PC-3 (cell line): ENCODE measurements at regions not wholly inside any gene's neighbourhood (a gene's known extent, or its start where the extent isn't known, plus 50 kb on each side); places are given as distances from the start of the nearest gene placed in this dataset.
"Not testable (repeated sequence)": the region's sequence is repeated elsewhere in the genome, so short reads cannot be mapped to it uniquely, and the experiment has no call there.

Experiments used
- ATAC-seq: fragments of 200-7000 bp; cut with Tn5 transposase; 2 replicates; pipeline ENCODE4 v1.9.1; 2020; ENCODE audit warnings: mild to moderate bottlenecking, moderate library complexity
- BruUV-seq: library from RNA; stranded (reverse); fragments of 400-500 nt; replicated peaks from 2 replicates; lab custom pipeline; 2021; lab: Mats Ljungman, UMichigan
- CTCF ChIA-PET: fragments of 300-600 bp; sonication (Branson Sonifier 250); formaldehyde crosslinking; loops from one replicate; lab custom pipeline; 2022; ENCODE audit warnings: antibody characterized with exemption; lab: Charles Lee
- POLR2A ChIA-PET: fragments of 300-600 bp; sonication (Branson Sonifier 250); formaldehyde crosslinking; loops from one replicate; lab custom pipeline; 2022; ENCODE audit warnings: antibody characterized with exemption; ENCODE audit not compliant: unreplicated experiment; lab: Charles Lee
- DNase-seq: peaks from one replicate; pipeline ENCODE4 v3.0.0-alpha.2; 2015
- H2AFZ ChIP-seq: fragments of 300-600 bp; sonication (generic); 2 replicates; pipeline ENCODE4 v1.6.0; 2016; ENCODE audit warnings: antibody characterized with exemption, low read length
- H3F3A ChIP-seq: fragments of 300-600 bp; sonication (generic); one replicate; pipeline ENCODE4 v1.6.0; 2017; ENCODE audit warnings: antibody characterized with exemption, low read length, control low read depth, mild to moderate bottlenecking; ENCODE audit not compliant: unreplicated experiment
- H3K27ac ChIP-seq: fragments of 300-600 bp; sonication (generic); 2 replicates; pipeline ENCODE4 v1.5.1; 2016; ENCODE audit warnings: mild to moderate bottlenecking, low read length
- H3K27me3 ChIP-seq: fragments of 300-600 bp; sonication (generic); 2 replicates; pipeline ENCODE4 v1.6.1; 2016; ENCODE audit warnings: low read length, mixed read lengths
- H3K36me3 ChIP-seq: fragments of 300-600 bp; sonication (generic); 2 replicates; pipeline ENCODE4 v1.6.1; 2016; ENCODE audit warnings: low read depth, mixed run types, low read length, mixed read lengths
- H3K4me1 ChIP-seq: fragments of 300-600 bp; sonication (generic); 2 replicates; pipeline ENCODE4 v1.5.1; 2016; ENCODE audit warnings: low read length; ENCODE audit not compliant: insufficient read depth
- H3K4me2 ChIP-seq: fragments of 300-600 bp; sonication (generic); 2 replicates; pipeline ENCODE4 v1.6.0; 2016; ENCODE audit warnings: low read length
- H3K4me3 ChIP-seq: fragments of 300-600 bp; sonication (generic); 2 replicates; pipeline ENCODE4 v1.5.1; 2016; ENCODE audit warnings: mild to moderate bottlenecking, low read length, mixed read lengths
- H3K79me2 ChIP-seq: fragments of 300-600 bp; sonication (generic); 2 replicates; pipeline ENCODE4 v1.6.1; 2017; ENCODE audit warnings: low read length, mixed read lengths
- H3K9ac ChIP-seq: fragments of 300-600 bp; sonication (generic); 2 replicates; pipeline ENCODE4 v1.6.0; 2016; ENCODE audit warnings: mild to moderate bottlenecking, low read length
- H3K9me2 ChIP-seq: fragments of 300-600 bp; sonication (generic); replicated peaks from 2 replicates; pipeline ENCODE4 v1.6.1; 2016; ENCODE audit warnings: mixed run types, low read length, mixed read lengths
- H3K9me3 ChIP-seq: fragments of 300-600 bp; sonication (generic); 2 replicates; pipeline ENCODE4 v1.6.1; 2016; ENCODE audit warnings: low read length, mixed read lengths
- H4K20me1 ChIP-seq: fragments of 300-600 bp; sonication (generic); 2 replicates; pipeline ENCODE4 v1.6.1; 2016; ENCODE audit warnings: low read length, mixed read lengths
- intact Hi-C: fragments of 100-400 bp; cut with micrococcal nuclease; formaldehyde crosslinking; loops from 2 replicates; pipeline ENCODE4 v1.9.0; 2023

DNA sequence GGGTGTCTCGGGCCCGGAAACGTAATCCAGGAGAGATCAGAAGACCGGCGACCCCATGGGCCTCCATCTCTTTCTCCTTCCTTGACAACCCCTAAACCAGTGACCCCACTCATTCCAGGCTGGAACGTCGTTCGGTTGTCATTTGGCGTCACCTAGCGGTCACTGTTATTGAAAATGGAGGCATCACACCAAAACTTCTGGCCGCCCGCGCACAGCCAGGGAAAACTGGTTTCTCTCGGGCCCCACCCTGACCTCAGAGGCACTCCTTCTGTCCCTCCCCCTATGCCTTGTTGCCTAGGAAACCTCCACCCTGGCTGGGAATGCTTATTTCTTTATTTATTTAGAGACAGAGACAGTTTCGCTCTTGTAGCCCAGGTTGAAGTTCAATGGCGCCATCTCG lies 2327.3 kb upstream of the TPTE start:
- intact Hi-C loops, H3K4me2 ChIP-seq, H3K27ac ChIP-seq, DNase-seq, H3K4me3 ChIP-seq, POLR2A ChIA-PET, H3K9me2 ChIP-seq, H3K4me1 ChIP-seq, H3F3A ChIP-seq, H3K9me3 ChIP-seq, H3K79me2 ChIP-seq, H2AFZ ChIP-seq, H4K20me1 ChIP-seq, H3K27me3 ChIP-seq, H3K9ac ChIP-seq, CTCF ChIA-PET, BruUV-seq, H3K36me3 ChIP-seq: not testable (repeated sequence)
- peak; percentile 80 for ATAC-seq

DNA sequence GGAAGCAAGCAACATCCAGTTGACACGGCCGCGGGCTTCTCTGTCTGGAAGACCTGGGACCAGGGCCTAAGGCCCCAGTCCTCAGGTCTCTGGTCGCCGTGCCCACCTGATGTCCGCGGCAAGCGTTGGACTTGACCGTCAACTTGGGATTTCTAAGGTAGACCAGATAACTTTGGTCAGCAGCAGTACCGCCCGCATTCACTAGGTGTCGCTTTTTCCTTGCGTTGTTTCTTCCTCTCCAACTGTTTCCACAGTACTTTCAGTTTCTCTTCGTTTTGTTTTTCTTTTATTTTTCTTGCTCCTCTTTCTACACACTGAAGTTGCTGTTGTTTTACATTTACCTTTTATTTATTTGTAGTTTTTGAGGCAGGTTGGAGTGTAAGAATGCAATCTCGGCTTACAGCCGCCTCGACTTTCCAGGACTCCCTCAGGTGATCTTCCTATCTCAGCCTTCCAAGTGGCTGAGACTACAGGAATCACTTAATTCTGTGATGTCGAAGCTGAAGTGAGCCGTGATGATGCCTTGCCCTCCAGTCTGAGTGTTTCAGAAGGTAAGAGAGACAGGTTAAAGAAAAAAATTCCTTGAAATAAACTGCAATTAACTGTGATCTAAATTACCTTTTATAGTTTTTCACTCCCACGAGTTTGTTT lies 2323.9 kb upstream of the TPTE start:
- BruUV-seq, CTCF ChIA-PET, POLR2A ChIA-PET: not testable (repeated sequence)

DNA sequence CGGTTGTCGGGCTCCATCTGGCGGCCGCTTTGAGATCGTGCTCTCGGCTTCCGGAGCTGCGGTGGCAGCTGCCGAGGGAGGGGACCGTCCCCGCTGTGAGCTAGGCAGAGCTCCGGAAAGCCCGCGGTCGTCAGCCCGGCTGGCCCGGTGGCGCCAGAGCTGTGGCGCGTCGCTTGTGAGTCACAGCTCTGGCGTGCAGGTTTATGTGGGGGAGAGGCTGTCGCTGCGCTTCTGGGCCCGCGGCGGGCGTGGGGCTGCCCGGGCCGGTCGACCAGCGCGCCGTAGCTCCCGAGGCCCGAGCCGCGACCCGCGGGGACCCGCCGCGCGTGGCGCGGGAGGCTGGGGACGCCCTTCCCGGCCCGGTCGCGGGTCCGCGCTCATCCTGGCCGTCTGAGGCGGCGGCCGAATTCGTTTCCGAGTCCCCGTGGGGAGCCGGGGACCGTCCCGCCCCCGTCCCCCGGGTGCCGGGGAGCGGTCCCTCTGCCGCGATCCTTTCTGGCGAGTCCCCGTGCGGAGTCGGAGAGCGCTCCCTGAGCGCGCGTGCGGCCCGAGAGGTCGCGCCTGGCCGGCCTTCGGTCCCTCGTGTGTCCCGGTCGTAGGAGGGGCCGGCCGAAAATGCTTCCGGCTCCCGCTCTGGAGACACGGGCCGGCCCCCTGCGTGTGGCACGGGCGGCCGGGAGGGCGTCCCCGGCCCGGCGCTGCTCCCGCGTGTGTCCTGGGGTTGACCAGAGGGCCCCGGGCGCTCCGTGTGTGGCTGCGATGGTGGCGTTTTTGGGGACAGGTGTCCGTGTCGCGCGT lies 2316.1 kb upstream of the TPTE start:
- H3K79me2 ChIP-seq, H3K27ac ChIP-seq, BruUV-seq, intact Hi-C loops, H3K9ac ChIP-seq, H2AFZ ChIP-seq, H3F3A ChIP-seq, H3K27me3 ChIP-seq, H3K4me3 ChIP-seq, CTCF ChIA-PET, POLR2A ChIA-PET, H4K20me1 ChIP-seq, DNase-seq, H3K9me3 ChIP-seq, H3K9me2 ChIP-seq, H3K4me2 ChIP-seq, H3K4me1 ChIP-seq, H3K36me3 ChIP-seq: not testable (repeated sequence)
- peak; percentile 99 for ATAC-seq

More for the DNA sequence above, 2323.9 kb upstream of the TPTE start:
- H3K9me2 ChIP-seq, H3K36me3 ChIP-seq, H3K9me3 ChIP-seq, DNase-seq, H3K27ac ChIP-seq, H3K4me3 ChIP-seq, H3K27me3 ChIP-seq, H3K4me1 ChIP-seq, H3K79me2 ChIP-seq, H2AFZ ChIP-seq, H3K9ac ChIP-seq, H3F3A ChIP-seq, intact Hi-C loops, H4K20me1 ChIP-seq, H3K4me2 ChIP-seq: not testable (repeated sequence)
- ATAC-seq: peak; percentile 50

DNA sequence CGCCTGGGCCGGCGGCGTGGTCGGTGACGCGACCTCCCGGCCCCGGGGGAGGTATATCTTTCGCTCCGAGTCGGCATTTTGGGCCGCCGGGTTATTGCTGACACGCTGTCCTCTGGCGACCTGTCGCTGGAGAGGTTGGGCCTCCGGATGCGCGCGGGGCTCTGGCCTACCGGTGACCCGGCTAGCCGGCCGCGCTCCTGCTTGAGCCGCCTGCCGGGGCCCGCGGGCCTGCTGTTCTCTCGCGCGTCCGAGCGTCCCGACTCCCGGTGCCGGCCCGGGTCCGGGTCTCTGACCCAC lies 2315.5 kb upstream of the TPTE start:
- DNase-seq, POLR2A ChIA-PET, ATAC-seq, H3K4me3 ChIP-seq, H3K9me2 ChIP-seq, H3F3A ChIP-seq, H3K9me3 ChIP-seq, H3K4me1 ChIP-seq, H4K20me1 ChIP-seq, H3K36me3 ChIP-seq, H3K4me2 ChIP-seq, BruUV-seq, CTCF ChIA-PET, H2AFZ ChIP-seq, H3K79me2 ChIP-seq, H3K27me3 ChIP-seq, intact Hi-C loops, H3K9ac ChIP-seq, H3K27ac ChIP-seq: not testable (repeated sequence)

DNA sequence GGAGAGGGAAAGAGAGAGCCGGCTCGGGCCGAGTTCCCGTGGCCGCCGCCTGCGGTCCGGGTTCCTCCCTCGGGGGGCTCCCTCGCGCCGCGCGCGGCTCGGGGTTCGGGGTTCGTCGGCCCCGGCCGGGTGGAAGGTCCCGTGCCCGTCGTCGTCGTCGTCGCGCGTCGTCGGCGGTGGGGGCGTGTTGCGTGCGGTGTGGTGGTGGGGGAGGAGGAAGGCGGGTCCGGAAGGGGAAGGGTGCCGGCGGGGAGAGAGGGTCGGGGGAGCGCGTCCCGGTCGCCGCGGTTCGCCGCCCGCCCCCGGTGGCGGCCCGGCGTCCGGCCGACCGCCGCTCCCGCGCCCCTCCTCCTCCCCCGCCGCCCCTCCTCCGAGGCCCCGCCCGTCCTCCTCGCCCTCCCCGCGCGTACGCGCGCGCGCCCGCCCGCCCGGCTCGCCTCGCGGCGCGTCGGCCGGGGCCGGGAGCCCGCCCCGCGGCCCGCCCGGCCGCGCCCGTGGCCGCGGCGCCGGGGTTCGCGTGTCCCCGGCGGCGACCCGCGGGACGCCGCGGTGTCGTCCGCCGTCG lies 2308.3 kb upstream of the TPTE start:
- ATAC-seq, H3K27ac ChIP-seq, H3K4me2 ChIP-seq, H3K9me3 ChIP-seq, intact Hi-C loops, H3F3A ChIP-seq, H4K20me1 ChIP-seq, CTCF ChIA-PET, H3K9me2 ChIP-seq, H3K36me3 ChIP-seq, H3K27me3 ChIP-seq, H3K4me1 ChIP-seq, H3K9ac ChIP-seq, H2AFZ ChIP-seq, H3K4me3 ChIP-seq, BruUV-seq, H3K79me2 ChIP-seq, POLR2A ChIA-PET, DNase-seq: not testable (repeated sequence)

DNA sequence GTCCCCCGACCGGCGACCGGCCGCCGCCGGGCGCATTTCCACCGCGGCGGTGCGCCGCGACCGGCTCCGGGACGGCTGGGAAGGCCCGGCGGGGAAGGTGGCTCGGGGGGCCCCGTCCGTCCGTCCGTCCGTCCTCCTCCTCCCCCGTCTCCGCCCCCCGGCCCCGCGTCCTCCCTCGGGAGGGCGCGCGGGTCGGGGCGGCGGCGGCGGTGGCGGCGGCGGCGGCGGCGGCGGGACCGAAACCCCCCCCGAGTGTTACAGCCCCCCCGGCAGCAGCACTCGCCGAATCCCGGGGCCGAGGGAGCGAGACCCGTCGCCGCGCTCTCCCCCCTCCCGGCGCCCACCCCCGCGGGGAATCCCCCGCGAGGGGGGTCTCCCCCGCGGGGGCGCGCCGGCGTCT lies 2306.8 kb upstream of the TPTE start:
- H3K9me2 ChIP-seq, POLR2A ChIA-PET, BruUV-seq, H3K4me3 ChIP-seq, DNase-seq, H3K27ac ChIP-seq, H3K36me3 ChIP-seq, intact Hi-C loops, H3K4me1 ChIP-seq, H3K4me2 ChIP-seq, H2AFZ ChIP-seq, H3K79me2 ChIP-seq, ATAC-seq, H4K20me1 ChIP-seq, H3K27me3 ChIP-seq, H3F3A ChIP-seq, CTCF ChIA-PET, H3K9me3 ChIP-seq, H3K9ac ChIP-seq: not testable (repeated sequence)
